Right ventricle myocardium superior (tissue), 1 donor: ENCODE measurements at regions not wholly inside any gene's neighbourhood (a gene's known extent, or its start where the extent isn't known, plus 50 kb on each side); places are given as distances from the start of the nearest gene placed in this dataset.
"Not testable (repeated sequence)": the region's sequence is repeated elsewhere in the genome, so short reads cannot be mapped to it uniquely, and the experiment has no call there.

Experiments used
- ATAC-seq: fragments of 200-7000 bp; cut with Tn5 transposase; one replicate; pipeline ENCODE4 v1.9.1; 2020; ENCODE audit warnings: mild to moderate bottlenecking; ENCODE audit not compliant: poor library complexity
- DNase-seq: peaks from one replicate; pipeline ENCODE4 v3.0.0-alpha.2; 2020
- intact Hi-C: fragments of 100-400 bp; cut with DNase I; formaldehyde crosslinking; loops from one replicate; pipeline ENCODE4 v1.11.2; 2022
- donor health status: DM: no; HTN: yes; CAD: no; lungs with severe emphysema.

GRCh38 chr1:101185421-101185820 is 51.4 kb upstream of the S1PR1 start:
- no peak for DNase-seq
- ATAC-seq: no peak
- intact Hi-C loops: loop anchor here (10.0 kb wide), 1 partner anchor 49 kb away; the partner anchor contains the start of gene S1PR1

GRCh38 chr1:101183388-101183699 is 53.5 kb upstream of the S1PR1 start:
- ATAC-seq: no peak
- intact Hi-C loops: loop anchor here (10.0 kb wide), 1 partner anchor 51 kb away; the partner anchor contains the start of gene S1PR1

GRCh38 chr1:101182627-101183387 is 54.0 kb upstream of the S1PR1 start:
- no peak for ATAC-seq
- no peak for DNase-seq
- intact Hi-C loops: loop anchor here (10.0 kb wide), 1 partner anchor 52 kb away; the partner anchor contains the start of gene S1PR1

More at GRCh38 chr1:101183388-101183699, 53.5 kb upstream of the S1PR1 start:
- DNase-seq: no peak

- intact Hi-C loops: loop anchor here (10.0 kb wide), 1 partner anchor 53 kb away; the partner anchor contains the start of gene S1PR1
- DNase-seq: no peak
- ATAC-seq: peak; percentile 57
These were observed 54.9 kb upstream of the S1PR1 start for GRCh38 chr1:101181930-101182329.

GRCh38 chr1:101178688-101179491 is 57.9 kb upstream of the S1PR1 start:
- DNase-seq (no peak), ATAC-seq (no peak)
- intact Hi-C loops: no loop called here

GRCh38 chr1:101178341-101178687 is 58.5 kb upstream of the S1PR1 start:
- intact Hi-C loops: no loop called here
- ATAC-seq (no peak), DNase-seq (no peak)

- no peak for ATAC-seq
- intact Hi-C loops: no loop called here
These were observed 60.9 kb upstream of the S1PR1 start for GRCh38 chr1:101175886-101176285.

GRCh38 chr1:101175466-101175865 is 61.4 kb upstream of the S1PR1 start:
- no peak for ATAC-seq
- intact Hi-C loops: no loop called here

More at GRCh38 chr1:101175886-101176285, 60.9 kb upstream of the S1PR1 start:
- no peak for DNase-seq

GRCh38 chr1:101174722-101175121 is 62.1 kb upstream of the S1PR1 start:
- DNase-seq (no peak), ATAC-seq (no peak)
- intact Hi-C loops: no loop called here

More at GRCh38 chr1:101175466-101175865, 61.4 kb upstream of the S1PR1 start:
- DNase-seq: no peak

- intact Hi-C loops, DNase-seq, ATAC-seq: not testable (repeated sequence)
These were observed 62.5 kb upstream of the S1PR1 start for GRCh38 chr1:101174298-101174697.

- ATAC-seq (no peak), DNase-seq (no peak)
- intact Hi-C loops: no loop called here
These were observed 66.2 kb upstream of the S1PR1 start for GRCh38 chr1:101170506-101171050.

- intact Hi-C loops: no loop called here
- no peak for DNase-seq
- no peak for ATAC-seq
These were observed 68.9 kb upstream of the S1PR1 start for GRCh38 chr1:101167891-101168290.

GRCh38 chr1:101166583-101167120 is 70.2 kb upstream of the S1PR1 start:
- ATAC-seq (no peak), DNase-seq (no peak)
- intact Hi-C loops: no loop called here

GRCh38 chr1:101165954-101166353 is 70.9 kb upstream of the S1PR1 start:
- DNase-seq (no peak), ATAC-seq (peak; percentile 75)
- intact Hi-C loops: no loop called here

GRCh38 chr1:101165532-101165931 is 71.3 kb upstream of the S1PR1 start:
- intact Hi-C loops: no loop called here
- ATAC-seq (no peak), DNase-seq (no peak)

- intact Hi-C loops: no loop called here
- ATAC-seq (no peak), DNase-seq (no peak)
These were observed 72.0 kb upstream of the S1PR1 start for GRCh38 chr1:101164776-101165175.

GRCh38 chr1:101162736-101163735 is 73.8 kb upstream of the S1PR1 start:
- intact Hi-C loops: no loop called here
- no peak for DNase-seq
- no peak for ATAC-seq

GRCh38 chr1:101162300-101162699 is 74.5 kb upstream of the S1PR1 start:
- DNase-seq: no peak
- no peak for ATAC-seq
- intact Hi-C loops: no loop called here
